ENCODE measurements at regions not wholly inside any gene's neighbourhood (a gene's known extent, or its start where the extent isn't known, plus 50 kb on each side); places are given as distances from the start of the nearest gene placed in this dataset.

DNA sequence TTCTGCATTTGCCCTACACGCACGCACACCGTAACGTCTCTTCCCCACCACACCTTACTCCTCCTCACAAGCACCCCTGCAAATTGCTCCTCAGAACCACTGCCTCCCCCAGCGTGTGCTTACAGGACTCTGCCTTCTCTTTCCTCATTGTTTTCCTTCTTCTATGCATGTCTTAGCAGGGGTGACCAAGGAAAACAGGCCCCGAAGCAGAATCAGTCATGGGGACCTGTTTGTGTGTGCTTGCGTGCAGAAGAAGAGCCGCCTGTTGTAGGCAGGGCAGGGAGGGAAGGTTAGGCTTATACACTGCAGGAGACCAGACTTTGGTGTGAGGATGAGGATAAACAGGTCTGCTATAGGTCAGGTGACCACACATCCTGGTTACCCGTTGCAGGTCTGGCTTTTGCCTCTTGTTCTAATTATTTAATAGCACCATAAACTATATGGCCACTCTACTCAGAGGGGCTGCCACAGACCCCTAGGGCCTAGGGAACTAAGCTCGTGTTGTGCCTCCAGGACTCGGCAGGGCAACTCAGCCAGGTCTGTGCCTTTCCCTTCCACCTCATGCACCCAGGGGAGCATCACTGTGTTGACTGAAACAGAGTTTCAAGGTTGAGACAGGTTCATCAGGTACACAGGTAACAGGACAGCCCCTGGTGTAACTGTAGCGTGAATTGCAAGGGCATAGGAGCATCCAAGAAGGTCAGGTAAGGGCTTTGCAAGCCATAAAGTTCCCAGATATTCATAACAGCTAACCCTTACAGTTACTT is 60.8 kb upstream of the EPS8L3 start:
- no peak for DNase-seq

DNA sequence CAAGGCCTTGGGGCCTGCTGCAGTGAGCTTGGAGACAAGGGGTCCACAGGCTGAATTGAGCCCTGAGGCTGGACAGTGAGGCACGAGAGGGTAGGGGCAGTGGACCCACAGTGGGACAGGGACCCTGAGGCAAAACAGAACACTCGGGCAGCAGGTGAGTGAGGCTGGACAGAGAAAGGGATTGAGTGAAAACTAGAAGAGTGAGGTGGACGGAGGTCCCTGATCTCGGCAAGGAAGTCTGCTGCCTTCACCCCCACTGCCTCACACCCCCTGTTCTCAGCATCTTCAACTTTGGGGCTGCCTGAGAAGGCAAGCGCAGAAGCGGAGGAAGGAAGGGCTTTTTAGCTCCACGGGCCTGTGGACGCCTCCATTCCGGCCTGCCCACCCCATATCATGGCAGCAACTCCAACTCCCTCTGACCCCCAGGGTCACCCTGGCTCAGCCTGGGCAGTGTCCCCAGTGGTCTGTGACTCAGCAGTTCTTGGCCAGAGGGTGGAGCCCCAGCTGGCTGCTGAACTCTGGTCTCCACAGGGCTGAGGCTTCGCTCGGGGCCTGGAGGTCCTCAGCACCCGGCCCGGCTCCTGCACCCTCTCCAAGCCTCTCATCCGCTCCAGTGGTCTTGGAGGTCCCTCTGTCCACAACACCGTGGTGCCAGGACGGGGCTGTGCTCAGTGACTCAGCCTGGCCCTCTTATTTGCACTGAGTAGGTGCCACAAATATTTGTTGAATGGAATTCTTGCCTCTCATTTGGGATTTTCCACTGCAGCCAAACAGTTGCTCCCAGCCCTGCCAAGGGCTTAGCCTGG is 60.0 kb upstream of the EPS8L3 start:
- DNase-seq: peak; percentile 61

DNA sequence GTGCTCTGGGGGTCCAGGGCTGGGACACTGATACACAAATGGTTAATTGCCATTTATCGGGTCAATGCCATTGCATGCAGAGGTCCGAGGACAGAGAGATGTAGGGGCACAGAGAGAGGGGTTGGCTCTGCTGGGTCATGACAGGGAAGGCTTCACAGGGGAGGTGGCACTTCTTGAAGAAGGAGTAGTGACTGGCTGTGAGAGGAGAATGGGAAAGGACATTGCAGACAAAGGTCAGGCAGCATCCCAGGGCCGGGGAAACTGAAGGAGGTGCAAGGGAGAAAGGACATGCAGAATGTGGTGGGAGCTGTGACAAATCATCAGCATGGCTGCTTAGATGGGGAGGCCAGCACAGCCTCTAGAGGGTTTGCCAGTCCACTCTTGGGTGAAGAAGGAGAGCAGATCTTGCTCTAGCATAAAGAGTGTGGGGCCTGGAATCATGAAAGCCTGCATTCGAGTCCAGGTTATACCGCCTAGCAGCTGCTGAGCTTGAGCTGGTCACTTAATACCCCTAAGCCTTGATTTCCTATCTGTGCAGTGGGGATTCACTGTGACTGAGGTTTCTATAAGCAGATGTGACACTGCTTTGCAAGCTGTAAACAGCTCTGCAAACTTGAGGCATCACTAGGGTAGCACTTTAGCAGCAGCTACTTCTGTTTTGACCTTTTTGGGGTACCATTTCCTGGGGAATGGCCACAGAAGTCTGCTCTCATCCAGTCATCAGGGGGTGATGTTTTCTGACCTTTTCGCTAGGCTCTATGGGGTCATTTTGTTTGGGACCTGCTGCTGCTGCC is 59.2 kb upstream of the EPS8L3 start:
- peak; percentile 30 for DNase-seq

DNA sequence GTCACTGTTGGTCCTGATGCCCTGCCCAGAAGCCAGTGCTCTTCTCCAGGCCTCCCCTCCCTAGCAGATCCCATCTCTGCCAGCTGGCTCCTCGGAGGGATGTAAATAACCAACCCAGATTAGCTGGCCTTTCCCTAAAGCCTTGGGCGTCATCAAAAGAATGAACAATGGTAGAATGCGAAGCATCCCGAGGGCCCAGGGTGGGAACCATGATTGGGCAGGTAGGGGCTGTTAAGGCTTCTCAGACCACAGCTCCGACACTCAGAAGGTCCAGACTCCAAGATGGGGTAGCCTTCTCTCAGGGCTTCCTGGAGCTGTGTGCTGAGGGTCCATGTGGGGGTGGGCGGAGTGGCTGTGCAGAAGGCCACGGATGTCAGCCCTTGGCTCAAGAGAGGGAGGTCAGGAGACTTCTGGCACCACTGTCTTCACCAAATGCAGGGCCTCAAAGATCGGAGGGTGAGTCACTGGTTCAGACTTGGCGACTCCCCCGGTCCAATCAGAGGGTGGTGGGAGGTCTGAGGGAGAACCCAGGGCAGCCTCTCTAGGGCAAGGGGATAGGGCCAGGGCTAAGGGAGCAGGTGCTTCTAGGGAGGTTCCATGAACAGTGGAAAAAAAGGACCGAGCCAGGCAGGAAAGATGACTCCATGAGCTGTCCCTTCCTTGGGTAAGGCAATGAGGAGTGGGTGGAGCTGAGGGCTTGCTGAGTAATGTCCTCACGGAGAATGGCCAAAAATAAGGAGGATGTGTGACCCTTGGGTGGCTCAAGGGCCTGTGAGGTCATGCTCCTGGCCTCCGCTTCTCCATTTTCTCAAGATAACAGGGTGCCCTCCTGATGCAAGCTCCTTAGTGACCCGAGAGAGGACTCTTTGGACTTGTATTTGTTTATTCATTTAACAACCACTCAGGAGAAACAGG is 58.4 kb upstream of the EPS8L3 start:
- DNase-seq: peak; percentile 88

DNA sequence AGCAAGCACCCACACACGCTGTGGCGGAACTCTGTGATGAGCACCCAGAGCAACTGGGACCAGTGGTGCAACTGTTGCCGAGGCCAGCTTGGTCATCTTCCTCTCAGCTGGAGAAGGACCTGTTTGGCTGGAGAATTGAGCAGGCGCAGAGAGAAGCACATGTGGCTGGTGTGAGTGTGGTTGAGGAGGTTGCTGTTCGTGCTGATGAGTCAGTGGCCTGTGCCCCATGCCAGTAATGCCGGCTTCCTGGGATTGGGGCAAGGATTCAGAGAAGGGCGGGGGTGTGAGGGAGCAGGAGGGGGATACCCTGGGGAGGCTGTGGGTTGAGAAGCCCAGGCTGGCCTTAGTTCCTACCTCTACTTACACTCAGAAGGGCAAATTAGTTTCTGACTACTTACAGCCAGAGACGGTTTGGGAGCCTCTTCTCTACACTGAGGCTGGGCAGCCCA is 57.5 kb upstream of the EPS8L3 start:
- DNase-seq: peak; percentile 66

DNA sequence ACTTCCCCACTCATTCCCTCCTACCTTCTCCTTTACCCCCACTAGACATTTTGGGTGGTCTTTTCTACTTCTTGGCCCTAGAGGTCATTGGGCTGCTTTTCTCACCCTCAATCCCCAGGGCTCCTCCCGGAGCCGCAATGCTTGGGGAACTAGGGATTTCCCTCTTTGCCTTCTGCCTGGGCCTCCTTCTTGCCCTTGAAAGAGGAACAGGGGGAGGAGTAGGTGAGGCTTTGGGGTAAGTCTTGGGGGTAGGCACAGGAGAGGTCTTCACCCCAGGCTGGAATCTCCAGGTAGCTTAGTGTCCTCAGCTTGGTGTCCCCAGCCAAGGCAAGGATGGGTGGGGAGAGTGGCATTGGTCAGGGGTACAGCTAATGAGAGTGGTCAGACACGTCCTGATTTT is 56.2 kb upstream of the EPS8L3 start:
- no peak for DNase-seq

DNA sequence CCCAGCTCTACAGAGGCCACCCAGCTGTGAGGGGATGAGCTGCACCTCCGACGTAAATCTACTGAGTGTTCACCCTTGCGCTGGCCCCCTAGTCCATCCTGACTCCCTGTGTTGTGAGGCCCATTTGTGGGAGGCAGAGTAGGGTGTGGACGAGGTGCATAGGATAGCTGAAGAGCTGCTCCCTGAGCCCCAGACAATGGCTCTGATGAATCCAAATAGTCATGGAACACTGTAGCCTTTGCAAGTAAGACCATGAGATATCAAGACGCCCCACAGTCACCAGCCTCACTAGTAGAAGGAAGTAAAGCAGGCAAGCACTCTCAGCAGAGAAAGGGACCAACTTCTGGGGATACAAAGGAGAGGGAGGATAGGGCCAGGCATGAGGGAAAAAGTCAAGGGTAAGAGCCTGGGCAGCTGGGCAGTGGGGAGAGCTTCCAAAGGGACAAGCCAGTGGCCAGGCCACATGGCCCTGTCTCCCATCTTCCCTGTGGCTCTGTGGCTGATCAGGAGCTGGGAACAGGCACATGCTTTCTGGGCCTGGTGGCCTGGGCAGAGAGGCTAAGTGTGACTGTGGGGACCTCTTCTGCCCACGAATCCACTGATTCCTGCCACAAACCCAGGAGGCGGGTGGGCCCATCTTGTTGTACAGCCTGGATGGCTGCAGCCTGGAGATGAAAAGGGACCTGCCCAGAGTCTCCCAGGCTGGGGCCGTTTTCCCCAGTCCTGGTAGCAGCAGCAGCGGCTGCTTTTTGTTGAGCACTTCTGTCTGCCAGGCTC is 55.5 kb upstream of the EPS8L3 start:
- DNase-seq: no peak

DNA sequence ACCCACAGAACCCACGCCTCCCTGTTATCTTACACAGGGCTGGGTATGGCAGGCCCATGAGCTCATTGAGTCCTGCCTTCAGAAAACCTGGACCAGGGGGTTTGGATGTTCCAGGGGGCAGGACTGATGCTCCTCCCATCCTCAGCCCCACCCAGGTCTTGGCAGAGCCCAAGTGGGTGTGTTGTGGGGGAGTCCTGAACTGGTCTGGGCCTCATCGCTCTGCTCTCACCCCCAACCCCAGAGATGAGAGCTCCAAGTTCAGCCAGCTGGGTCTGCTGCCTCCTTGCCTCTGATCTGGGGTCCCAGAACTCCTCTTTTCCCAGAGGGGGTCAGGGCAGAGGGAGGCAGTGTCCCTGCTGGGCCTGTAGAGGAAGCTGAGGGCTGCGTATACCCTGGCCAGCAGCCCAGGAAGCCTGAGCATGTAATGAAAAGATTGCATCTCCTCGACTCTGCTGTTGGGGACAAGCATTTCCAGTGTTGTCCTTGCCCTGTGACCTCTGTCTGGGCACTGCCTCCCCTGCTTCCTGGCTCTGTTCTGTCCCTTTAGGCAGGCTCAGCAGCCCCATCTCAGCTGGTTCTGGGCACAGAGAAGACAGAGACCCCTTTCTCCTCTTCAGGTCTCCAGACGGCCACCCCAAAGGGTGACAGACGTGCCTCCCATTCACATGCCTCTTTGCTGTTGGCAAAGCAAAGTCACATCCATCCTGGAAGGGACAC is 54.7 kb upstream of the EPS8L3 start:
- peak; percentile 50 for DNase-seq

DNA sequence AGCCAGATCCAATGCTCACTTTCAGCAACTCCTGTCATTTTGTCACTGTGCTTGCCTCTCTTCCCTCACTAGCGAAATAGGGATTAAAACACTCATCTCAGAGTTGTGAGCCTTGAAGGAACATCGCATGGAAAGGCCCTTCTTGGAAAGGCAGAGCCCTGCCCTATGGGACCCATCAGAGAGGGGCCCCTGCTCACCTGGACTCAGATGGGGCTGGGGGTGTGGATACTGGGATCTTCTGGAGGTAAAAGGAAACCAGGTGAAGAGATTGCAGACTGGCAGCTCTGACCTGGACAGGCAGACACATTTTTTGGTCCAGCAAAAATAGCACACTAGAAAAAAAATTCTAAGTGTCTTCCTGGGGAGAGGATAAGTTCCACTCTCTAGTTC is 54.2 kb upstream of the EPS8L3 start:
- DNase-seq: no peak

DNA sequence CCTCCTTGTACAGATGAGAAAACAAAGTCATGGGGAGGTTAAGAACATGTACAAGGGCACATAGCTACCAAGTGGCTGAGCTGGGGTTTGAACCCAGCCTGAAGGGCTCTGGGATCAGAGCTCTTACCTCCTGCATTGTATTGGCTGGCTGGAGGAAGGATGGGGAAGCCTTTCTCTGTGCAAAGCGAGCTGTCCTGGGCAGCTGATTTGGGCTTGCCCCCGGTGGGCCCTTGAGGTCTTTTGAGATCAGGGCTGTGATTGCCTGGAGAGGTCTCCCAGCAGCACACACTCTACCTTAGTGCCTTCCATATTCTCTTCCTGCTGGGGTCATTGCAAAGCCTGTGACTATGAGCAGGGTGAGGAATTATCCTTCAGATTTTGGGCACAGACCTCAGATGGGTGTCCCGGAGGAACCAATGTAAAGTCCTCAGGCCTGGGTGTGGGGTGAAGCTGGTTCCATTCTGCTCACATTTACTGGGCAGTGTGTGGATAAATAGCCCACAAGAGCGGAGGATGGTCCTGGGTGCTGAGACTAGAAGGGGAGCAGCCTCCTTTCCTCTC is 53.3 kb upstream of the EPS8L3 start:
- DNase-seq: no peak

DNA sequence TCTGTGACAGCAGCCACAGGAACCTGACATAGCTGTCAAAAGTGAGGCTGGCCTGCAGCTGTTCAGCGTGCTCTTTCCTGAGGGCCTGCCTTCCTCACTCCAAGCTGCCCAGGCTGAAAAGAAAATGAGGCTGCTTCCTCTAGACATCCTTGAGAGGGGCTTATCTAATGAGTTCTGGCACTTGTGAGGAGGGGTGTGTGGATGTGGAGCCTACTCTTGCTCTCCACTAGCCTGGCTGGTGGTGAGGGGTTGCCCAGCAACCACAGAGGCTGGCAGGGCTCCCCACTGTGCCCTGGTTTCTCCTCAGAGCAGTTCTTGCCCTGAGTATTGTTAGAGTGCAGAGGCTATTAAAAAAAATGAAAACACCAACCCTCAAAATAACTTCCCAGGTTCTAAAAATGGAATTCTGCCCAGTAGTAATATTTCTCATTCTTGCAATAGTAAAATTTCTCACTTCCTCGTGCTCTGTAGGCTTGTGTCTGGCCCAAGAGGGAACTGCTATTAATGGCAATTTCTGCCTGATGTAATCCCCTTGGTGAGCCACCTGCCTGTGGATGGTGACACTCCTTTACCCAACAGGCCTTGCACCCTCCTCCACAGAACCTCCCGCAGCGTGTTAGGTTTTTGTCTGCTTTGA is 52.6 kb upstream of the EPS8L3 start:
- DNase-seq: peak; percentile 27

DNA sequence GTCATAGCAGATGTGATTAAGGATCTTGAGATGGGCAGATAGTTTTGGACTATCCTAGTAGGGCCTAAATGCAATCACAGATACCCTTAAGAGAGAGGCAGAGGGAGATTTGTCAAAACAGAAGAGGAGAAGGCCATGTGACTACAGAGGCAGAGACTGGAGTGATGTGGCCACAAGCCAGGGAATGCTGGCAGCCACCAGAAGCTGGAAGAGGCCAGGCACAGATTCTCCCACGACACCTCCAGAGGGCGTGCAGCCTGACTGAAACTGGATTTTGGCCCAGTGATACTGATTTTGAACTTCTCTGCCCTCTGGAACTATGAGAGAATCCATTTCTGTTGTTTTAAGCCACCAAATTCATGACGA is 52.1 kb upstream of the EPS8L3 start:
- no peak for DNase-seq

DNA sequence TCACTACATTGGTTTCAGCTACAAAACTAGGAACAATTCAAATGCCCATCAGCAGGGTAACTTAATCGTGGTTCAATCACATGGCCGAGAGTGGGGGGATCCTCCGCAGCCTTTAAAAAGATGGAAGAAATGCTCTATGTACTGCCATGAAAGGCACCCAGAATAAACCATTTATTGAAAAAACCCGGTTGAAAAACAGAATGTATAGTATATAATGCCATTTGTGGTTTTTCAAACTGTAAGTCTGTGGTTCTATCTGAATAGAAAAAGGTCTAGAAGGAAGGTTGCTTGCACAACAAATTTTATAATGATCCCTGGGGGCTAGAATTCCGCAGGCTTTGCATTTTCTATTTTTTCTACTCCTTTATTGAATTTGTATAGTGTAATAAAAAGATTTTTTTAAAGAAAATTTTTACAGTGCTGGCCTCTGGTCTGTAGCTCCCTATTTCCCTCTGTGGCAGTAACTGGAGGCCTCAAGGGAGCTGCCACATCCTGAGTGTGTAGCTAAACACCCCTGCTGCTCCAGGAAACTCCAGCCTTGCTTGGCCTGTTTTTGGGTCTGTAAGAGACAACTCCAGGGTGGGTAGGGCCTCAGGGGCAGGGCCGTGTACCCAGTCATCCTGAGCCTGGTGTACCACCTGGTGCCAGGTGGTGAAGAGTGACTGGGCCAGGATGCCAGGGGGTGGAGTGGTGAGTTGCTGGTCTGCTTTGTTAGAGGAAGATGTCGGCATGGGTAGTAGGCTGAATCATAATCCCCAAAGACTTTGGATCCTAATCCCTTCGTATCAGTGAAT is 51.5 kb upstream of the EPS8L3 start:
- no peak for DNase-seq

DNA sequence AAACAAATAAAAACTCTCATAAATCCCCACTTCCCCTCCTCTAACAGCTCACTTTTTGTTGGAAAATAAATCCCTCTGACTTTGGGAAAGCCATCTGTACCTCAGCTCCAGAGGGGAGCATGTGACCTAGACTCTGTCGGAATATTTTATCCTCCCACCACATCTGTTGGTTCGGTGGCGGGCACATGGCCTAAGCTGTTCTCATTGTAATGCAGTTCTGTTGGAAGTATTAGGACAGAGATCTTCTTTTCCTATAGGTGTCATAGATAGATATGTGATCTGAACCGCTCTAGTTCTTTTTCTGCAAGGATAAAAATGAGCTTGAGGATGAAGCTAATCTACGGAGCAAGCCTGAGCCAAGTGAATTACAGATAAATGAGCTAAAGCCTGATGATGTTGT is 50.5 kb upstream of the EPS8L3 start:
- DNase-seq: no peak

All from OCI-M1 (cell line).